B cell (primary cell): ENCODE measurements at regions not wholly inside any gene's neighbourhood (a gene's known extent, or its start where the extent isn't known, plus 50 kb on each side); places are given as distances from the start of the nearest gene placed in this dataset.
"Not testable (repeated sequence)": the region's sequence is repeated elsewhere in the genome, so short reads cannot be mapped to it uniquely, and the experiment has no call there.

Source experiments
- CTCF ChIP-seq: fragments of 200-600 bp; IDR thresholded peaks from one replicate; pipeline ENCODE4 v1.8.0; 2022; ENCODE audit warnings: antibody characterized with exemption, mild to moderate bottlenecking
- EZH2 ChIP-seq: IDR thresholded peaks from 2 replicates; pipeline ENCODE4 v1.6.1; 2012; ENCODE audit warnings: borderline replicate concordance, low read depth, mild to moderate bottlenecking, moderate library complexity, low read length; ENCODE audit not compliant: insufficient read depth, poor library complexity, severe bottlenecking

DNA sequence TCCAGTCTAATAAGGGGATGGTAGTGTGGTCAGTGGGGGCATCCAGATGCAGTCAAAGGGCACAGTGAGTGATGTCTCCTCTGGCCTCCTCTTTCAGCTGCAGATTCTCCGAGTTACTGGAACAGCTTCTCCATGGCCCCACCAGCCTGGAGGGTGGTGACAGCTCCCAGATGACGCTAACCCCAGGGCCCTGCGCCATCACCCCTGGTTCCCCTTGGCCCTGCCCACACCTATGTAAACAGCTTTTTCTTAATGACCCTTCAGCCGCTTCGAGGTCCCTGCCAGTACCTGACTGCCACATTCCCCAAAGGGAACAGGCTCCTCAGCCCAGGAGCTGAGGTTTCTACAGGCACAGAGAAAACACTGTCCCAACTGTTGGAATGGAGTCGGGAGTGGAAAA is 235.0 kb downstream of the POTED start:
- not testable (repeated sequence) for TF ChIP-seq CTCF, EZH2
